GM13976 (cell line): ENCODE measurements at regions not wholly inside any gene's neighbourhood (a gene's known extent, or its start where the extent isn't known, plus 50 kb on each side); places are given as distances from the start of the nearest gene placed in this dataset.

Source experiments
- DNase-seq: peaks from one replicate; pipeline ENCODE4 v3.0.0; 2012; ENCODE audit warnings: low spot score
- in situ Hi-C: fragments of 300-500 bp; cut with MboI; formaldehyde crosslinking; loops from one replicate; pipeline ENCODE4 v1.12.0; 2022; ENCODE audit warnings: low sequenced_read_pairs, mixed read lengths, inconsistent platforms; ENCODE audit not compliant: unreplicated experiment
- TF ChIP-seq, protein P1 (sequence below): IDR thresholded peaks from 2 replicates; pipeline ENCODE4 v1.5.1; 2012; ENCODE audit warnings: borderline replicate concordance, mild to moderate bottlenecking; ENCODE audit not compliant: insufficient read depth; ENCODE audit errors: extremely low read depth, missing control alignments, control extremely low read depth

DNA sequence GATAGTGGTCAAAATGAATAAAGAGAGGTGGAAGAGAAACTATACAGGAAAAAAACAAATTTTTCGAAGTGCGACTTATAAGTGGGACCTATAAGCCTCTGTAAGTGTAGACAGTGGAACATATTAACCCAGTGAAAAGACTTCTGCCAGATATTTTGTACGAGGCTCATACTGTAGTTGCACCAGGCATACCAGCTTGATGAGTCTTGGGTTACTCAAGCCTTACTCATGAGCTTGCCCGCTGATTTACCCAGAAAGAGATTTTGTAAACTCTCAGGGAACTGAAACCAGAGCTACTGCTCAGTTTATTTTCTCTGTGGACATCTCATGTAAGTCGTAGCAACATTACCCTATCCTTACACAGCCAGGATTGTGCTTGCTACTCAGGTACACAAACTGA is 708.0 kb upstream of the SOX9 start:
- in situ Hi-C loops: no loop called here
- TF ChIP-seq, protein P1, sequence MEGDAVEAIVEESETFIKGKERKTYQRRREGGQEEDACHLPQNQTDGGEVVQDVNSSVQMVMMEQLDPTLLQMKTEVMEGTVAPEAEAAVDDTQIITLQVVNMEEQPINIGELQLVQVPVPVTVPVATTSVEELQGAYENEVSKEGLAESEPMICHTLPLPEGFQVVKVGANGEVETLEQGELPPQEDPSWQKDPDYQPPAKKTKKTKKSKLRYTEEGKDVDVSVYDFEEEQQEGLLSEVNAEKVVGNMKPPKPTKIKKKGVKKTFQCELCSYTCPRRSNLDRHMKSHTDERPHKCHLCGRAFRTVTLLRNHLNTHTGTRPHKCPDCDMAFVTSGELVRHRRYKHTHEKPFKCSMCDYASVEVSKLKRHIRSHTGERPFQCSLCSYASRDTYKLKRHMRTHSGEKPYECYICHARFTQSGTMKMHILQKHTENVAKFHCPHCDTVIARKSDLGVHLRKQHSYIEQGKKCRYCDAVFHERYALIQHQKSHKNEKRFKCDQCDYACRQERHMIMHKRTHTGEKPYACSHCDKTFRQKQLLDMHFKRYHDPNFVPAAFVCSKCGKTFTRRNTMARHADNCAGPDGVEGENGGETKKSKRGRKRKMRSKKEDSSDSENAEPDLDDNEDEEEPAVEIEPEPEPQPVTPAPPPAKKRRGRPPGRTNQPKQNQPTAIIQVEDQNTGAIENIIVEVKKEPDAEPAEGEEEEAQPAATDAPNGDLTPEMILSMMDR: no peak
- no peak for DNase-seq

DNA sequence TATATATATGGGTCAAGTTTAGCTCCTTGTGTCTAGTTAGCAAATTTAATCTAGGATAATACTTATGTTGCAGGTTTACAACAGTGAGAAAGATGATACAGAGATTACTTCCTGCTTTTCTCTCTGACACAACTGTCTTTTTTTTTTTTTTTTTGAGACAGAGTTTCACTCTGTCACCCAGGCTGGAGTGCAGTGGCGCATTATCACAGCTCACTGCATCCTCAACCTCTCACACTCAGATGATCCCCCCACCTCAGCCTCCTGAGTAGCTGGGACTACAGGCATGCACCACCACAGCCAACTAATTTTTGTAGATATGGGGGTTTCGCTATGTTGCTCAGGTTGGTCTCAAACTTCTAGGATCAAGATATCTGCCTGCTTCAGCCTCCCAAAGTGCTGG is 706.9 kb upstream of the SOX9 start:
- in situ Hi-C loops: no loop called here
- TF ChIP-seq, protein P1: no peak
- no peak for DNase-seq

DNA sequence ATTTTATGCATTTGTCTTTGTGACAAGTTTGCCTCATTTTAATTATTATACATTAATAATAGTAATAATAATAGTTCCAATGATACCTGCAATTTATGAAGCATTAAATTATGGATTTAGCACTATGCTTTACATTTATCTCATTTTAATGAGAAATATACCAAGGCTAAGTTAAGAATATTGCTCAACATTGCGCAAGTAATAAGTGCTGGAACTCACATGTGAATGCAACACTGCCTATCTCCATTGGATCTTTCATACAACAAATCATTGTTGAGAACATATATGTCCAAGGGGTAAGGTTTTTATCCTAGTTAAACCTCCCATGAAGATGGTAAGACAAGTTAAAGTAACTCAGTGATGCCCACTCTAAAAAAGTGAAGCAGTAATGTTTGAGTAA is 703.7 kb upstream of the SOX9 start:
- TF ChIP-seq, protein P1: no peak
- in situ Hi-C loops: no loop called here

DNA sequence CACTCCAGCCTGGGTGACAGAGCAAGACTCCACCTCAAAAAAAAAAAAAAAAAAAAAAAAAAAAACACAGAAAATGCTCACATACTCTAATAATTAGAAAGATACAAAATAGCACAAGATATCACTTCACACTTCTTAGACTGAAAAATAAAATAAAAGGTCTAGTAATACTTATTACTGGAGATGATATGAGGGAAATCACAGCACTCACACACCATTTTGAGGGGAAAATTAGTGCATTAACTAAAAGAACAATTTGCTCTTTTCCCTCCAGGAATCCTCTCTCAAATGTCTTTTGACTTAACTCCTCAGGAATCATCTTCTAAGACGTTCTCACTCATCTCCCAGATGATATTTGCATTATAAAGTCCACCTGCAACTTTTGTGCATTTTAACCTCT is 697.9 kb upstream of the SOX9 start:
- in situ Hi-C loops: no loop called here
- TF ChIP-seq, protein P1: no peak
- DNase-seq: no peak

More for the DNA sequence above, 703.7 kb upstream of the SOX9 start:
- no peak for DNase-seq

DNA sequence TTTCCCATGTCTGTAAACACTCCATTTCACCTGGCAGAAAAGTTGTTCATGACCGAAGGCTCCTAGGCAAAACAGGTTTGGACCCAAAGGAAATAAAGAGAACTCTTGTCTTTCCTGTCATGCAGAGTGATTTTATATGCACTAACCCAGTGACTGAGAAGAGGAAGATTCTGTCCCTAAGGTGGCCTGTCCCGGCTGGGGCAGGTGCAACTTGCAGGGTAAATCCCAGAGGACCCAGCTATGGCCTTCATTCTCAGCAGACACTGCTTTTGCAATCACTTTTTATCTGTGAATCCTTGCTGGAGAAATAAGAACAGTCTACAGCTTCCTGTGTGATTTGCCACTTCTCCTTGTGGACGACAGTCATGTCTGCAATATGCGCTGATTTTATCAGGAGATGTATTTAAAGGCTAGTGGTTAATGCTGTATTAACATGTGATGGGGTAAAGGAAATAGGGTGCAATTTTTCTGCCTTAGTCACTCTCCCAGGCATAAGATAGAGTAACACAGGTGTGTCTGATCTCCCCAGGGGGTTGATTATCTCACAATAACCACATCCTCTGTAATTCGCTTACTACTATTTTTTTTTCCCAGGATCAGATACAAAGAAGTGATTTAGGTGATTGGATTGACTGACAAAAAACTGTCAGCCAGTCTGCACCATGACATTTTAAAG is 696.8 kb upstream of the SOX9 start:
- in situ Hi-C loops: no loop called here
- TF ChIP-seq, protein P1: no peak
- DNase-seq: no peak

DNA sequence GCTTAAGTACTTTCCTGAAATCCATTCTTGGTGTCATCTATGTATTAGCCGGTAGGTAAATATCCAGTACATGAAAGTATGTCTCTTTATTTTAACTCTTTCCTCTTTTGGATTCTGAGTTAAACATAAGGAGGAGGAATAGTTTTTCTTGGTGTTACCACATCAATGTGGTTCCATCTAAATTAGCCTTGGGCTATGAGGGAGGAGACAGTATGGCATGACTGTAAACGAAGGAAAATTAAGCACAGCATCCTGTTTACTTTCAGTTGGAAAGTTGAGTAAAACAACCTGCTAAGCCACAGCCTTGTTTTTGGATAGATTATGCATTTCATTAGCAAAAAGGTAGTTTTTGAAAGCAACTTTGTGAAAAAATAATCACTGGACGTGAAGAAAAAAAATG is 693.0 kb upstream of the SOX9 start:
- TF ChIP-seq, protein P1: no peak
- in situ Hi-C loops: no loop called here
- DNase-seq: no peak
